ENCODE measurements at regions not wholly inside any gene's neighbourhood (a gene's known extent, or its start where the extent isn't known, plus 50 kb on each side); places are given as distances from the start of the nearest gene placed in this dataset.
"Not testable (repeated sequence)": the region's sequence is repeated elsewhere in the genome, so short reads cannot be mapped to it uniquely, and the experiment has no call there.

- no peak for DNase-seq (ENCODE audit: low read depth in 2 of 2)
Observed at GRCh38 chr6:56806368-56806767, 148.5 kb upstream of the BEND6 start.

- no peak for DNase-seq (ENCODE audit: low read depth in 2 of 2)
Observed at GRCh38 chr6:56804996-56805395, 149.9 kb upstream of the BEND6 start.

- no peak for DNase-seq (ENCODE audit: low read depth in 2 of 2)
Observed at GRCh38 chr6:56803594-56803993, 151.3 kb upstream of the BEND6 start.

- no peak for DNase-seq (ENCODE audit: low read depth in 2 of 2)
Observed at GRCh38 chr6:56802584-56802983, 152.3 kb upstream of the BEND6 start.

GRCh38 chr6:56799989-56800388 is 154.9 kb upstream of the BEND6 start:
- no peak for DNase-seq (ENCODE audit: low read depth in 2 of 2)

- no peak for DNase-seq (ENCODE audit: low read depth in 2 of 2)
Observed at GRCh38 chr6:56798163-56798562, 155.5 kb upstream of the DST start.

GRCh38 chr6:56796196-56796532 is 153.5 kb upstream of the DST start:
- DNase-seq (ENCODE audit: low read depth in 2 of 2): no peak

GRCh38 chr6:56795466-56796195 is 152.9 kb upstream of the DST start:
- DNase-seq (ENCODE audit: low read depth in 2 of 2): no peak

GRCh38 chr6:56794421-56794820 is 151.7 kb upstream of the DST start:
- no peak for DNase-seq (ENCODE audit: low read depth in 2 of 2)

- DNase-seq (ENCODE audit: low read depth in 2 of 2): no peak
Observed at GRCh38 chr6:56793938-56794337, 151.2 kb upstream of the DST start.

- DNase-seq (ENCODE audit: low read depth in 2 of 2): no peak
Observed at GRCh38 chr6:56790414-56790813, 147.7 kb upstream of the DST start.

GRCh38 chr6:56789879-56790278 is 147.2 kb upstream of the DST start:
- DNase-seq (ENCODE audit: low read depth in 2 of 2): no peak

GRCh38 chr6:56789342-56789741 is 146.7 kb upstream of the DST start:
- DNase-seq (ENCODE audit: low read depth in 2 of 2): no peak

GRCh38 chr6:56787209-56787608 is 144.5 kb upstream of the DST start:
- no peak for DNase-seq (ENCODE audit: low read depth in 2 of 2)

- DNase-seq (ENCODE audit: low read depth in 2 of 2): no peak
Observed at GRCh38 chr6:56786256-56786655, 143.6 kb upstream of the DST start.

GRCh38 chr6:56785536-56785935 is 142.8 kb upstream of the DST start:
- DNase-seq (ENCODE audit: low read depth in 2 of 2): not testable (repeated sequence)

- not testable (repeated sequence) for DNase-seq (ENCODE audit: low read depth in 2 of 2)
Observed at GRCh38 chr6:56780109-56780508, 137.4 kb upstream of the DST start.

- DNase-seq (ENCODE audit: low read depth in 2 of 2): not testable (repeated sequence)
Observed at GRCh38 chr6:56778503-56778902, 135.8 kb upstream of the DST start.

GRCh38 chr6:56775498-56776166 is 132.9 kb upstream of the DST start:
- no peak for DNase-seq (ENCODE audit: low read depth in 2 of 2)

GRCh38 chr6:56772737-56773184 is 130.1 kb upstream of the DST start:
- DNase-seq (ENCODE audit: low read depth in 2 of 2): no peak

- no peak for DNase-seq (ENCODE audit: low read depth in 2 of 2)
Observed at GRCh38 chr6:56771929-56772607, 129.4 kb upstream of the DST start.

GRCh38 chr6:56771189-56771588 is 128.5 kb upstream of the DST start:
- no peak for DNase-seq (ENCODE audit: low read depth in 2 of 2)

GRCh38 chr6:56770011-56770520 is 127.4 kb upstream of the DST start:
- no peak for DNase-seq (ENCODE audit: low read depth in 2 of 2)

Data from stimulated activated CD4-positive, alpha-beta T cell treated with anti-CD3 and anti-CD28 coated beads, Interleukin-12 subunit alpha, Interleukin-12 subunit beta, amount 100 ng/mL, for 24 hours (primary cell).